ENCODE measurements at regions not wholly inside any gene's neighbourhood (a gene's known extent, or its start where the extent isn't known, plus 50 kb on each side); places are given as distances from the start of the nearest gene placed in this dataset.
"Not testable (repeated sequence)": the region's sequence is repeated elsewhere in the genome, so short reads cannot be mapped to it uniquely, and the experiment has no call there.

GRCh38 chr5:24265306-24265705 is 379.5 kb downstream of the CDH10 start:
- Histone ChIP-seq H3K9ac (ENCODE audit: low read depth in 1 of 3, low read length in 3 of 3) (no peak overlapping the region), H3K36me3 (ENCODE audit: control insufficient read depth in 3 of 3, insufficient read depth in 3 of 3, low read length in 3 of 3) (no peaks in the 10 kb centered on the region), H3K9me3 (ENCODE audit: control insufficient read depth in 3 of 3, low read length in 3 of 3) (peaks cover 0 to 2% (median 0%) of the 10 kb centered on the region in 3 donors), H3K27ac (ENCODE audit: low read depth, low read length) (no peak overlapping the region), H3K4me1 (ENCODE audit: control insufficient read depth in 3 of 3, insufficient read depth in 3 of 3, low read length in 3 of 3) (no peaks in the 10 kb centered on the region), H3K4me3 (ENCODE audit: low read length in 3 of 3) (no peak overlapping the region), H3K27me3 (ENCODE audit: control insufficient read depth in 3 of 3, insufficient read depth in 3 of 3, low read length in 3 of 3) (no peaks in the 10 kb centered on the region)

- peaks cover 0 to 2% (median 0%) of the 10 kb centered on the region in 3 donors for H3K9me3 ChIP-seq (ENCODE audit: control insufficient read depth in 3 of 3, low read length in 3 of 3)
- H3K27me3 ChIP-seq (ENCODE audit: control insufficient read depth in 3 of 3, insufficient read depth in 3 of 3, low read length in 3 of 3) = no peaks in the 10 kb centered on the region
- H3K36me3 ChIP-seq (ENCODE audit: control insufficient read depth in 3 of 3, insufficient read depth in 3 of 3, low read length in 3 of 3) = no peaks in the 10 kb centered on the region
- H3K4me1 ChIP-seq (ENCODE audit: control insufficient read depth in 3 of 3, insufficient read depth in 3 of 3, low read length in 3 of 3) = no peaks in the 10 kb centered on the region
- no peak overlapping the region for H3K9ac ChIP-seq (ENCODE audit: low read depth in 1 of 3, low read length in 3 of 3)
- H3K4me3 ChIP-seq (ENCODE audit: low read length in 3 of 3) = no peak overlapping the region
- no peak overlapping the region for H3K27ac ChIP-seq (ENCODE audit: low read depth, low read length)
Measured at GRCh38 chr5:24268482-24269056, 376.2 kb downstream of the CDH10 start.

DNA sequence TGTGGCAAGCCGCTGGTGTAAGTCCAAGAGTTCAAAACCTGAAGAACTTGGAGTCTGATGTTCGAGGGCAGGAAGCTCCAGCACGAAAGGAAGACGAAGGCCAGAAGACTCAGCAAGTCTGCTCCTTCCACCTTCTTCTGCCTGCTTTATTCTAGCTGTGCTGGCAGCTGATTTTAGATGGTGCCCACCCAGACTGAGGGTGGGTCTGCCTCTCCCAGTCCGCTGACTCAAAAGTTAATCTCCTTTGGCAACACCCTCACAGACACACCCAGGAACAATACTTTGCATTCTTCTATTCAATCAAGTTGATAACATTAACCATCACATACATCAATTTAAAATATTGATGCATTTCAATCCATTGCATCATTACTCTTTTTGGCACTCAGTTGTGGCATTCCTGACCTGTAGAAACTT is 373.1 kb downstream of the CDH10 start:
- not testable (repeated sequence) for H3K27ac ChIP-seq (ENCODE audit: low read depth, low read length); H3K9ac ChIP-seq (ENCODE audit: low read depth in 1 of 3, low read length in 3 of 3); H3K4me1 ChIP-seq (ENCODE audit: control insufficient read depth in 3 of 3, insufficient read depth in 3 of 3, low read length in 3 of 3); H3K36me3 ChIP-seq (ENCODE audit: control insufficient read depth in 3 of 3, insufficient read depth in 3 of 3, low read length in 3 of 3); H3K9me3 ChIP-seq (ENCODE audit: control insufficient read depth in 3 of 3, low read length in 3 of 3); H3K27me3 ChIP-seq (ENCODE audit: control insufficient read depth in 3 of 3, insufficient read depth in 3 of 3, low read length in 3 of 3); H3K4me3 ChIP-seq (ENCODE audit: low read length in 3 of 3)

DNA sequence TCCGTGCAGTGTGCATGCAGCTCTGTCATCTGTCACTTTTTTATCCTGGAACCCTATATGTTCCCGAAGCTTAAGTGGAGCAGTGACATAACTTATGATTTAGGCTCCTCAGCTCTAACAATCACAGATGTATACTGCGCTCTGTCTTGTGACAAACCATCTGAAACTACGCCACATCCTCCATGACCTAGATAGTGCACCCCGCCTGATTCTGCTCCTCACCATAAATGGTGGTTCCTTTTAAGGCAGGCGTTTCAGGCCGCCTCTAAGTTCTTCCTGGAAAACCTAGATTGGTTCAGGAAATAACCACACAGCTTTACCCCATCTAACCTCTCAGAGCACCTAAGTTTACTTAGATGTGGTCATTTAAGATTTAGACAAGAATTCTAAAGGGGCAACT is 372.0 kb downstream of the CDH10 start:
- Histone ChIP-seq H3K4me3 (ENCODE audit: low read length in 3 of 3) (no peak overlapping the region), H3K27me3 (ENCODE audit: control insufficient read depth in 3 of 3, insufficient read depth in 3 of 3, low read length in 3 of 3) (no peaks in the 10 kb centered on the region), H3K9ac (ENCODE audit: low read depth in 1 of 3, low read length in 3 of 3) (no peak overlapping the region), H3K36me3 (ENCODE audit: control insufficient read depth in 3 of 3, insufficient read depth in 3 of 3, low read length in 3 of 3) (no peaks in the 10 kb centered on the region), H3K27ac (ENCODE audit: low read depth, low read length) (no peak overlapping the region), H3K9me3 (ENCODE audit: control insufficient read depth in 3 of 3, low read length in 3 of 3) (peaks cover 0 to 2% (median 0%) of the 10 kb centered on the region in 3 donors), H3K4me1 (ENCODE audit: control insufficient read depth in 3 of 3, insufficient read depth in 3 of 3, low read length in 3 of 3) (no peaks in the 10 kb centered on the region)

GRCh38 chr5:24280215-24280614 is 364.6 kb downstream of the CDH10 start:
- Histone ChIP-seq H3K9me3 (ENCODE audit: control insufficient read depth in 3 of 3, low read length in 3 of 3) (no peaks in the 10 kb centered on the region), H3K4me3 (ENCODE audit: low read length in 3 of 3) (no peak overlapping the region), H3K4me1 (ENCODE audit: control insufficient read depth in 3 of 3, insufficient read depth in 3 of 3, low read length in 3 of 3) (no peaks in the 10 kb centered on the region), H3K9ac (ENCODE audit: low read depth in 1 of 3, low read length in 3 of 3) (no peak overlapping the region), H3K27me3 (ENCODE audit: control insufficient read depth in 3 of 3, insufficient read depth in 3 of 3, low read length in 3 of 3) (no peaks in the 10 kb centered on the region), H3K36me3 (ENCODE audit: control insufficient read depth in 3 of 3, insufficient read depth in 3 of 3, low read length in 3 of 3) (no peaks in the 10 kb centered on the region), H3K27ac (ENCODE audit: low read depth, low read length) (no peak overlapping the region)

DNA sequence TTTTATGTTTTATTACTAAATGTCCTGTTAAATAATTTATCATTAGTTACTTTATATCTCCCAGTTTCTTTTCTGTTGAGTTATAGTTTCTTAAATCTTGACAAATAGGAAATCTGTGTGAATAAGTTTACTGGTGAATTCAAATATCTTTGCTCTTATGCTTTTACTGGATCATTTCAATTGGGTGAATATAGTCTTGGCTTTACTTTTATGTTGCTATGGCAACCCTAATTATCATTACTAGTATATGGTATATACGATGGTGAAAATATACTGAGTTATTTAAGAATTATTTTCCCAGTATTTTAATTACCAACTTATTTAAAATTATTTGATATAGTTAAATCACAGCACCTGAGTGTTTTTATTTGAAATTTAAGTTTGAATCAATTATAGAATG is 363.0 kb downstream of the CDH10 start:
- H3K4me1 ChIP-seq (ENCODE audit: control insufficient read depth in 3 of 3, insufficient read depth in 3 of 3, low read length in 3 of 3) = no peaks in the 10 kb centered on the region
- no peaks in the 10 kb centered on the region for H3K36me3 ChIP-seq (ENCODE audit: control insufficient read depth in 3 of 3, insufficient read depth in 3 of 3, low read length in 3 of 3)
- H3K4me3 ChIP-seq (ENCODE audit: low read length in 3 of 3) = no peak overlapping the region
- H3K9me3 ChIP-seq (ENCODE audit: control insufficient read depth in 3 of 3, low read length in 3 of 3) = no peaks in the 10 kb centered on the region
- H3K9ac ChIP-seq (ENCODE audit: low read depth in 1 of 3, low read length in 3 of 3) = no peak overlapping the region
- H3K27me3 ChIP-seq (ENCODE audit: control insufficient read depth in 3 of 3, insufficient read depth in 3 of 3, low read length in 3 of 3) = no peaks in the 10 kb centered on the region
- no peak overlapping the region for H3K27ac ChIP-seq (ENCODE audit: low read depth, low read length)

DNA sequence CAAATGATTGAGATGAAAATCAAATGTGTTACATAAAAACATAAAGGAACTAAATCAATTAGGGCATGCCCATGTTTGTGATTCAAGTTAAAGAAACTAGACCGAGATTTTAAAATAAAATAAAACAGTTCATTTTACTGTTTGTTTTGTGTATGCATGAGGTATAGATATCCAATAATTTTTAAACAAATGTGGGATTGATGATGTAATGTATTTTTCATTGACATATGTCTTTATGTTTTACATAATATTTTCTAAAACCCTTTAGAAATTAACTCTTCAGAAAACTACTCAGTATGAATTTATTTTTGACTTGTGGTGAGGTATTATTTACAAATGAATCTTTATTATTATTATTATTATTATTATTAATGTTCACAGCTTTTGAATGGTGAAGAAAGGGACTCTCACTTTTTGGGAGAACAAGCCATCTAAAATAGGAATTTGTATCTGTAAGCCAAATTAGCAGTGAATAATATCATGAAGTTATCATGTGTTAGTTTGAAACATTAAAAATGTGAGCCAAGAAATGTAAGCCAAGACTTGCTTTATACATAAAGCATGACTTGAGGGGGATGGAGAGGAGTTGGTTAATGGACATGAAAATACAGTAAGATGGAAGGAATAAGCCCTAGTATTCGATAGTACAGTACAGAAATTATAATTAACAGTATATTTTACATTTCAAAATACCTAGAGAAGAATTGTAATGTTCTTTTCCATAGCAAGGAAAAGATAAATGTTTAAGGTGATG is 355.0 kb downstream of the CDH10 start:
- Histone ChIP-seq H3K9me3 (ENCODE audit: control insufficient read depth in 3 of 3, low read length in 3 of 3) (no peaks in the 10 kb centered on the region), H3K27me3 (ENCODE audit: control insufficient read depth in 3 of 3, insufficient read depth in 3 of 3, low read length in 3 of 3) (no peaks in the 10 kb centered on the region), H3K9ac (ENCODE audit: low read depth in 1 of 3, low read length in 3 of 3) (no peak overlapping the region), H3K27ac (ENCODE audit: low read depth, low read length) (no peak overlapping the region), H3K4me3 (ENCODE audit: low read length in 3 of 3) (no peak overlapping the region), H3K4me1 (ENCODE audit: control insufficient read depth in 3 of 3, insufficient read depth in 3 of 3, low read length in 3 of 3) (no peaks in the 10 kb centered on the region), H3K36me3 (ENCODE audit: control insufficient read depth in 3 of 3, insufficient read depth in 3 of 3, low read length in 3 of 3) (no peaks in the 10 kb centered on the region)

- no peak overlapping the region for H3K27ac ChIP-seq (ENCODE audit: low read depth, low read length)
- no peaks in the 10 kb centered on the region for H3K36me3 ChIP-seq (ENCODE audit: control insufficient read depth in 3 of 3, insufficient read depth in 3 of 3, low read length in 3 of 3)
- no peak overlapping the region for H3K9ac ChIP-seq (ENCODE audit: low read depth in 1 of 3, low read length in 3 of 3)
- no peaks in the 10 kb centered on the region for H3K4me1 ChIP-seq (ENCODE audit: control insufficient read depth in 3 of 3, insufficient read depth in 3 of 3, low read length in 3 of 3)
- H3K4me3 ChIP-seq (ENCODE audit: low read length in 3 of 3) = no peak overlapping the region
- no peaks in the 10 kb centered on the region for H3K9me3 ChIP-seq (ENCODE audit: control insufficient read depth in 3 of 3, low read length in 3 of 3)
- no peaks in the 10 kb centered on the region for H3K27me3 ChIP-seq (ENCODE audit: control insufficient read depth in 3 of 3, insufficient read depth in 3 of 3, low read length in 3 of 3)
Measured at GRCh38 chr5:24290536-24290935, 354.2 kb downstream of the CDH10 start.

GRCh38 chr5:24291916-24292315 is 352.9 kb downstream of the CDH10 start:
- H3K4me1 ChIP-seq (ENCODE audit: control insufficient read depth in 3 of 3, insufficient read depth in 3 of 3, low read length in 3 of 3) = no peaks in the 10 kb centered on the region
- no peaks in the 10 kb centered on the region for H3K9me3 ChIP-seq (ENCODE audit: control insufficient read depth in 3 of 3, low read length in 3 of 3)
- no peak overlapping the region for H3K4me3 ChIP-seq (ENCODE audit: low read length in 3 of 3)

GRCh38 chr5:24294333-24294732 is 350.4 kb downstream of the CDH10 start:
- no peaks in the 10 kb centered on the region for H3K4me1 ChIP-seq (ENCODE audit: control insufficient read depth in 3 of 3, insufficient read depth in 3 of 3, low read length in 3 of 3)
- H3K4me3 ChIP-seq (ENCODE audit: low read length in 3 of 3) = no peak overlapping the region
- no peak overlapping the region for H3K9ac ChIP-seq (ENCODE audit: low read depth in 1 of 3, low read length in 3 of 3)
- no peak overlapping the region for H3K27ac ChIP-seq (ENCODE audit: low read depth, low read length)
- H3K36me3 ChIP-seq (ENCODE audit: control insufficient read depth in 3 of 3, insufficient read depth in 3 of 3, low read length in 3 of 3) = no peaks in the 10 kb centered on the region
- H3K27me3 ChIP-seq (ENCODE audit: control insufficient read depth in 3 of 3, insufficient read depth in 3 of 3, low read length in 3 of 3) = no peaks in the 10 kb centered on the region
- H3K9me3 ChIP-seq (ENCODE audit: control insufficient read depth in 3 of 3, low read length in 3 of 3) = no peaks in the 10 kb centered on the region

More at GRCh38 chr5:24291916-24292315, 352.9 kb downstream of the CDH10 start:
- no peak overlapping the region for H3K27ac ChIP-seq (ENCODE audit: low read depth, low read length)
- H3K9ac ChIP-seq (ENCODE audit: low read depth in 1 of 3, low read length in 3 of 3) = no peak overlapping the region
- no peaks in the 10 kb centered on the region for H3K36me3 ChIP-seq (ENCODE audit: control insufficient read depth in 3 of 3, insufficient read depth in 3 of 3, low read length in 3 of 3)
- no peaks in the 10 kb centered on the region for H3K27me3 ChIP-seq (ENCODE audit: control insufficient read depth in 3 of 3, insufficient read depth in 3 of 3, low read length in 3 of 3)
